Type B pancreatic cell (in vitro differentiated cells): ENCODE measurements at regions not wholly inside any gene's neighbourhood (a gene's known extent, or its start where the extent isn't known, plus 50 kb on each side); places are given as distances from the start of the nearest gene placed in this dataset.

Experiments used
- DNase-seq: peaks from one replicate; pipeline ENCODE4 v3.0.0; 2021; ENCODE audit warnings: mixed read lengths; ENCODE audit not compliant: unreplicated experiment; ENCODE audit errors: extremely low spot score
- H3K27ac Mint-ChIP-seq: 2 replicates; pipeline ENCODE4 v1.8.0; 2021; ENCODE audit warnings: mild to moderate bottlenecking, mixed read lengths
- H3K27me3 Mint-ChIP-seq: 2 replicates; pipeline ENCODE4 v1.8.0; 2021; ENCODE audit warnings: mixed read lengths
- H3K36me3 Mint-ChIP-seq: 2 replicates; pipeline ENCODE4 v1.8.0; 2021; ENCODE audit warnings: mixed read lengths
- H3K4me1 Mint-ChIP-seq: one replicate; pipeline ENCODE4 v1.8.0; 2021; ENCODE audit warnings: mixed read lengths; ENCODE audit not compliant: unreplicated experiment
- H3K4me3 Mint-ChIP-seq: 2 replicates; pipeline ENCODE4 v1.8.0; 2021; ENCODE audit warnings: mild to moderate bottlenecking, mixed read lengths
- H3K9me3 Mint-ChIP-seq: 2 replicates; pipeline ENCODE4 v1.8.0; 2021; ENCODE audit warnings: mixed read lengths
- CTCF ChIP-seq: fragments of 200-600 bp; sonication (generic); conservative IDR thresholded peaks from 2 replicates; pipeline ENCODE4 v1.5.0; 2021; ENCODE audit warnings: antibody characterized with exemption, mild to moderate bottlenecking

- Mint-ChIP-seq H3K36me3 (no peaks in the 10 kb centered on the region), H3K27ac (no peak overlapping the region), H3K4me1 (no peaks in the 10 kb centered on the region), H3K9me3 (no peaks in the 10 kb centered on the region), H3K4me3 (no peak overlapping the region), H3K27me3 (no peaks in the 10 kb centered on the region)
- DNase-seq = no peak
- TF ChIP-seq CTCF = no peak
Measured at GRCh38 chr3:24662449-24663345, 168.0 kb upstream of the THRB start.

GRCh38 chr3:24663406-24663805 lies 168.8 kb upstream of the THRB start:
- Mint-ChIP-seq H3K4me3 (no peak overlapping the region), H3K4me1 (no peaks in the 10 kb centered on the region), H3K27ac (no peak overlapping the region), H3K9me3 (no peaks in the 10 kb centered on the region), H3K27me3 (no peaks in the 10 kb centered on the region), H3K36me3 (no peaks in the 10 kb centered on the region)
- DNase-seq = no peak
- no peak for TF ChIP-seq CTCF

GRCh38 chr3:24668039-24668438 lies 173.4 kb upstream of the THRB start:
- TF ChIP-seq CTCF = no peak
- no peaks in the 10 kb centered on the region for H3K9me3 Mint-ChIP-seq

GRCh38 chr3:24670871-24671270 lies 176.2 kb upstream of the THRB start:
- no peak for DNase-seq
- TF ChIP-seq CTCF = no peak
- Mint-ChIP-seq H3K9me3 (no peaks in the 10 kb centered on the region), H3K27ac (no peak overlapping the region), H3K4me3 (no peak overlapping the region), H3K27me3 (no peaks in the 10 kb centered on the region), H3K4me1 (no peaks in the 10 kb centered on the region), H3K36me3 (no peaks in the 10 kb centered on the region)

More at GRCh38 chr3:24668039-24668438, 173.4 kb upstream of the THRB start:
- Mint-ChIP-seq H3K27me3 (no peaks in the 10 kb centered on the region), H3K36me3 (no peaks in the 10 kb centered on the region), H3K4me1 (no peaks in the 10 kb centered on the region), H3K27ac (no peak overlapping the region), H3K4me3 (no peak overlapping the region)
- DNase-seq = no peak

- no peak for TF ChIP-seq CTCF
- H3K4me1 Mint-ChIP-seq = no peaks in the 10 kb centered on the region
- H3K27ac Mint-ChIP-seq = no peak overlapping the region
- no peaks in the 10 kb centered on the region for H3K36me3 Mint-ChIP-seq
- no peak overlapping the region for H3K4me3 Mint-ChIP-seq
- DNase-seq = no peak
- no peaks in the 10 kb centered on the region for H3K9me3 Mint-ChIP-seq
- H3K27me3 Mint-ChIP-seq = no peaks in the 10 kb centered on the region
Measured at GRCh38 chr3:24673596-24673995, 178.9 kb upstream of the THRB start.
